NCI-H2107 treated with DMSO at 0.1 percent for 48 hours (cell line): ENCODE measurements at regions not wholly inside any gene's neighbourhood (a gene's known extent, or its start where the extent isn't known, plus 50 kb on each side); places are given as distances from the start of the nearest gene placed in this dataset.
"Not testable (repeated sequence)": the region's sequence is repeated elsewhere in the genome, so short reads cannot be mapped to it uniquely, and the experiment has no call there.

Source experiments
- DNase-seq: peaks from one replicate; lab custom pipeline; 2025; ENCODE audit not compliant: unreplicated experiment; lab: John Stamatoyannopoulos, UW

DNA sequence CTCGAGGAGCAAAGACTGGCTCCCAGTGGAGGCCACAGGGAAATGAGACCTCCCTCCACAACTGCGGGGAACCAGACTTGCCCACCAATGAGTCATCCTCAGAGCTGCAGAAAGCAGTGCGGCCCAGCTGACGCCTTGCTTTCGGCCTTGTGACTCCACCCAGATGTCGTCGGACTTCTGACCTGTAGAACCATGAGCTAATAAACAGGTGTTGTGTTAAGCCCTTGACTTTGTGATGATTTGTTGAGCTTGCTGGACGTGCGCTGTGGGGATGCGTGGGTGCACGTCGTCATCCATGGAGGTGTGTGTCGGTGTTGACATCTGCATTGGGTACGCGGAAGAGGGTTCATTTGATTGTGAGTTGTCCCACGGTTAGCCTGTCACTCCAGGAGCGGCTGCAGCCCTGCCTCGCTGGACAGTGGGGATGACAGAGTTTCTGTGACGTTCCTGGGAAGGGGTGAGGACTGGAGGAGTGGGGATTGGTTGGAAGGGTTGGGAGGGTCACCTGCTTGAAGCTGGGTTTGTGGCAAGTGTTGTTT lies 154.1 kb downstream of the SH3BP4 start:
- no peak for DNase-seq

DNA sequence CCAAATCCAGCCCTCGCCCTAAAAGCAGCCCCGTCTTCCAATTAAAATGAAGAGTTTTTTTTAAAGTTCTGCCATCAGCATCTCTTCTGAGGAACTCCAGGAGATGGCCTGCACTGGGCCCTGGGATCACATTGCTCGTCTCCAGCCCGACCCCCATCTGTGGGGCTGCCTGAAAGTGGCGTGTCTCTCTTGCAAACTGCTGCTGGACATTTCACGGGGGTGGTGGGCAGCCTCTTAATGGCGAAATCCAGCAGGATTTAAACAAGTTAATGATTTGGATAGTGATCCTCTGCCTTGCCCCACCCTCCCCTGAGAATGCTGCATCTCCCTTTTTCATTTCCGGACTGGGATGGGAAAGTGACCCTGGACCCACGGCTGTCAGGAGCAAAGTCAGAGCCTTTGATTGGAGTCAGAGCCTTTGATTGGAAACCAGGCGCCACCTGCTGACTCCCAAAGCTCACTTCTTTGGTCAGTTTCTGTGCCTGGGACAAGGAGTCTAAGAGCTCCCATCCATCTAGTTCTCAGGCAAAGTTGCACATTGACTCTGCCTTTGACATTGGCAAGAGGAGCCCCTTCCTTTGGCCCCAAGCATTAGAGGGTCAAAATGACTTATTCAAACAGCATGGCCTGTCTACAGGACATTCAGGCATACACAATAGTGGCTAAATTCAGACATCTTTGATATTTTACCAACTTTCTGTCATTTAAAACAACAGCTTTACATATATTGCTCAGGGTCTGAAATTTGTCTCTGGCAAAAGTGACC lies 155.2 kb downstream of the SH3BP4 start:
- peak; percentile 32 for DNase-seq

DNA sequence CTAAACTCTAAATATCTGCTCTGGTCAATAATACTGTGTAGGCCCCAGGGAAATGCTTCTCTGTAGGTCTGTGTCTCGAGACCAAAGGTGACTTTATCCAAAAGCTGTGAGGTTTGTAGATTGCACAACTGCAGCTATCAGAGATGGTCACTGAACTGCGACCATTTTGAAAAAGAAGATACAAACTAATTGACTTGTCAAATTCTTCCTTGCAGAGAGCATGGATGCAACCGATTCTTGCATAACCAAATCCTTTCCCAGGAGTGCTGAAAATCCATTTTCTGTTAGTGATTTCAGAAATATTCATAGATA lies 155.8 kb downstream of the SH3BP4 start:
- no peak for DNase-seq

DNA sequence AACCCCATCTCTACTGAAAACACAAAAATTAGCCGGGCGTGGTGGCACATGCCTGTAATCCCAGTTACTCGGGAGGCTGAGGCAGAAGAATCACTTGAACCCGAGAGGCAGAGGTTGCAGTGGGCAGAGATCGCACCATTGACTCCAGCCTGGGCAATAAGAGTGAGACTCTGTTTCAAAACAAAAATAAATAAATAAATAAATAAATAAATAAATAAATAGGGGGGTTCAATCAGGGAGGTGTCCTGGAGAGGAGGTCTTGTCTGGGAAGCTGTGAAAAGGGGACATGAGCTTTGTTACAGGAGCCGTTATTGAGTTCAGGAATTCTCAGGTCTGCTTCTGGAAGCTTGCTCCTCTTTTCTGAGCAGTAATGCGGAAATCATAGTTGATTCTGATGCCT lies 157.7 kb downstream of the SH3BP4 start:
- DNase-seq: not testable (repeated sequence)

DNA sequence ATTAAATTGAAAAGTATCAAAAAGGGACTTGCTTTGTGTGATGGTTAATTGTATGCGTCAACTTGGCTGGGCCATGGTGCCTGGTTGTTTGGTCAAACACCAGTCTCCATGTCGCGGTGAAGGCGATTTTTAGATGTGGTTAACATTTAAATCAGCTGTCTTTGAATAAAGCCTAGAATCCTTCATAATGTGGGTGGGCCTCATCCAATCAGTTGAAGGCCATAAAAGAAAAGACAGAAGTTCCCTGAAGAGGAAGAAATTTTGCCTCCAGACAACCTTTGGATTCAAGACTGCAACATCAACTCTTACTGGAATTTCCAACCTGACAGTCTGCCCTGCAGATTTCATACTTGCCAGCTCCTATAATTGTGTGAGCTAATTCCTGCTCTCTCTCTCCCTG lies 160.5 kb downstream of the SH3BP4 start:
- no peak for DNase-seq

DNA sequence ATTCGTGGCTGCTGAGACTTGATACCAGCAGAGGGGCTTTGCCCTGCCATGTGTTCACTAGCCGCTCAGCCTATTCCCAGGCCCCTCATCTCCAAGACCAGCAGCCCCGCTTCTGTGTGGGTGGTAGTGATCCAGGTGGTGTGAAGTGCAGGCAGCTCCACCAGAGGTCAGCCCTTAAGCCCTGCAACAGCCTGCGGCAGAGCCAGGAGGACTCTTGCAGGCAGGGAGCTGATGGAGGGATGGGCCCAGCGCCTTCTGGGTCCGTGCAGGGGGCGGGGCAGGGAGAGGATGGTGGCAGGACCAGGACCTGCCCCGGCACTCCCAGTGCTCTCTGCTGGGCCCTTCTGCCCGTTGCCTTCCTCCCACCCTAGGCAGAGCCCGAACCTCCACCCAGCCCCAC lies 162.0 kb downstream of the SH3BP4 start:
- DNase-seq: no peak

DNA sequence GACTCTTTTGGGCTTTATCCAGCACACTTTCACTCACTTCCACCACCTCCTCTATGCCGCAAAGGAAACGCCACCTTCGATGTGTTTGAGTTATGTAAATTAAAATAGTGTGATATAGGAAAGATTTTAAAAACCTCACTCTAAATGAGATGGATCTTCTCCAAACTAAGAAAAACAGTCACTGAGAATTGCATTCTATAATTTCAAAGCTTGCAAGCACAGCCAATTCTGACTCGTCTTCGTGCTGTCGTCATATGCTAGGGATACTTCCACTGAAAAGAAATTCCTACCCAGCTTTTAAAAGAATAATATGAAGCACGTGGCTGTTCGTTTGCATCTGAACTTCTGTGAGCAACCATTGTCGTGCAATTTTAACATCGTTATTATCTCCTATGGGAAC lies 162.5 kb downstream of the SH3BP4 start:
- no peak for DNase-seq

DNA sequence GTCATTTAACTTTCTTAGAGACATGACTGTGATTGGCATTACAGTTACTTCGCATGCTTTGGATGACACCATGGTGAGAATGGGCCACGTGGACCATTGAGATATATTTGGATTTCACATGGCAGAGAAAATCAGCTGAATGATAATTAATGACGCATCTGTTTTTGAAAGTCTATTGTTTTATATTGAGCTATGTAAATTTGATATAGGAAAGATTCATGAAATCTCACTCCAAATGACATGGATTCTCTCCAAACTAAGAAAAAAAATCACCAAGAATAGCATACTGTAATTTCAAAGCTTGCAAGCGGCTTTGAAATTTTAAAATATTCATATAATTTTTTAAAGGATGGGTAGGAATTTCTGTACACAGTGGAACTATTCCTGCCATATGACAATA lies 163.7 kb downstream of the SH3BP4 start:
- no peak for DNase-seq

DNA sequence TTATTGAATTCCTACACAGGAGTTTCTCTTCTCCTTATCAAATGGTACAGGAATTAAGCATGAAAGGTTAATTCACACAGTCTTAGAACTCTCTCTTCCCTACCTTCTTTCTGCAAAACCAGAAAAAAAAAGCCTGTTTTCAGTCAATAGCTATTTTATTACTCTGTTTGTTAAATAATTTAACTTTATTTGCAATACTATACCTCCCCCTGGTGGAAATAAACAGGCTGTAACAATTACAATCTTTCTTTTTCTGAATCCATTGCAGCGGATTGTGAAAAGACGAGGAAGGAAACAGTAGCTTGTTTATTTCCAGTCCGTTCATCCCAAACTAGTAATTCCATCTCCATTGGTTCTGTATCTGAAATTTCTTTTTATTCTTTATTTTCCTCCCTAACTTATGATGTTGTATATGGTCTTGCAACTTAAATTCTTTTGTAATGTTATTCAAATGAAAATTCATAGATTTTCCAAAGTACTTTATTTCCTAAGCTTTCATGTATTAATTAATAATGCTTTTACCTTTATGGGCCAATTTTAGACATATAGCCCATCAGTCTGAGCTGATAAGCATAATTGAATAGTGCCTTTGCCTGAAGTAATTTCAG lies 165.2 kb downstream of the SH3BP4 start:
- peak; percentile 31 for DNase-seq

DNA sequence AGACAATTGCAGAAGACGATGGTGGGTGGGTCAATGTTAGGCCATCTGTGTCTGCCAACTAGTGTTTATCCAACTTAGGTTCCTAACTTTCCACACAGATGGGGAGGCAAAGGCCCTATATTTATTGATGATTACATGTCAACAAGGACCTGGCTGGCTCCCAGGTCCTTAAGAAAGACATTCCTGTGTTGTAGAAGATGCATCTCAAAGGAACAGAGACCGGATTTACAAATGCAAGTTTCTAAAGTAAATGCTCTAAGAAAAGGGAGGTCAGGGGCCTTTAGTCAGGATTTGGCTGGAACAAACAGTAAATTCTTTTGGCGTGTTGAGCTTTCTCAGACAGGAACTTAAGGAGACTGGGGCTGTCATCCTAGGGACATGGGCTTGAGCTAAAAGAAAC lies 175.0 kb downstream of the SH3BP4 start:
- DNase-seq: no peak

DNA sequence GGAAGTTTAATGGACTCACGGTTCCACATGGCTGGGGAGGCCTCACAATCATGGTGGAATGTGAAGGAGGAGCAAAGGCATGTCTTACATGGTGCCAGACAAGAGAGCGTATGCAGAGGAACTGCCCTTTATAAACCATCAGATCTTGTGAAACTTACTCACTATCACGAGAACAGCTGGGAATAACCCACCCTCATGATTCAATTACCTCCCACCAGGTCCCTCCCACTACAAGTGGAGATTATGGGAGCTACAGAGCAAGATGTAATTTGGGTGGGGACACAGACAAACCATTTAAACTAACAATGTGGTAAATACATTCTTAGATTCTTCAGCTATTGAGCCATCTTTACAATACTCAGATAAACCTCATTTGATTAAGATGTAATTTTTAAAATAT lies 176.1 kb downstream of the SH3BP4 start:
- no peak for DNase-seq

DNA sequence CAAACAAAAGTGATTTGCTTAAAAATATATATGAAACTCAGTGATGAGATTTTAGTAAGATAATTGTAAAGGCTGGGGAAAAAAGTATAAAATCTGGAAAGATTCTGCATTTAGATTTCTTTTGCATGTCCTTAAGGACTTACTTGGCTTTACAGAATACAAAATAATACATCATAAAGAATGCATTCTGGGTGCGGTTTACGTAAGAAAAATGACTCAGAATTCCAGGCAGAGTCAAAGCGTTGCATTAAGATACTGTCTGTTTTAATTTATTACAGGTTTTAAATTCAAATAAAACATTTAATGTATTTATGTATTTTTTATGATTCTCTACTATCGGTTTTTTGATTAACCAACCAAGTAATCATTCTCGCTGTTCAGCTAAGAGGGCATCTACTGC lies 178.0 kb downstream of the SH3BP4 start:
- DNase-seq: no peak

DNA sequence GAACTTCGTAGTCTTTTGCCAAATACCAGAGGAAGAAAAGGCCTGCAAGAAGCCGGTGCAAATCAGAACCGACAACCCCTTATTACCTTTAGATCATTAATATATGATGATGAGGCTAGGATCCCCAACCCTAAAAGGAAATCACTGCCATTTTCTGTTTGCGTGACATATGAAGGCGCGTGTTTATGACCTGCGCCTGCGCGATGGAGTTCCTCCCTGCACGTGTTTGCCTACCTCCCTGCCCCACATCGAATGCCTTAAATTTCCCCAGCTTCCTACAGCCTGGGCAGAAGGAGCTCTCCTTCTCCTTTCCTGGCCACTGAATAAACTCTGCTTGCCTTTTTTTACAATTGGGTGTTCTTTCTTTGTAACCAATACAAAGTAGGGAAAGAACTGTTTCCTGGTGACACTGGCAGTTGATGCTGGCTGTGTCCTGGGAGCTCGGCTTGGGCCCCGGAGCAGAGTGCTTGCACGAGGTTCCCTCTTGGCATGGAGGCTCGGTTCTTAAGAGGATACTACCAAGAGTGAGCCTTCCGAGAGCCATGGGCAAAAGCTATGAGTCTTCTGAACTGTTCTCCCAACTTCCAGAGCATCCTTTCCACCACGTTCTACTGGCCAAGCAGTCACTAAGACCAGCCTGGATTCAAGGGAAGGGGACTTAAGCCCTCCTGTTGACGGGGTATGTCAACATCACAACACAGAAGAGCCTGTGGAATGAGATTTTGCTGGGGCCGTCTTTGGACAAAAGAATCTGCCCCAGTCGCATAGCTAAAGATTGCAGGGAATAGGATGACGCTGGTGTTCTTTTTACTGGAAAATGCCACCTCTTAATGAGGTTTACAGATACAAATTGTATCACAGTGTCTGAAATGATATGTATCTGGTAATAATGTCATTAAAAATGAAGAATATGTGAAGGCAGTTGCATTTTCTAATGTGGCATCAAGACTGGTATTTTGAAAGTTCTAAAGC lies 179.8 kb downstream of the SH3BP4 start:
- no peak for DNase-seq

DNA sequence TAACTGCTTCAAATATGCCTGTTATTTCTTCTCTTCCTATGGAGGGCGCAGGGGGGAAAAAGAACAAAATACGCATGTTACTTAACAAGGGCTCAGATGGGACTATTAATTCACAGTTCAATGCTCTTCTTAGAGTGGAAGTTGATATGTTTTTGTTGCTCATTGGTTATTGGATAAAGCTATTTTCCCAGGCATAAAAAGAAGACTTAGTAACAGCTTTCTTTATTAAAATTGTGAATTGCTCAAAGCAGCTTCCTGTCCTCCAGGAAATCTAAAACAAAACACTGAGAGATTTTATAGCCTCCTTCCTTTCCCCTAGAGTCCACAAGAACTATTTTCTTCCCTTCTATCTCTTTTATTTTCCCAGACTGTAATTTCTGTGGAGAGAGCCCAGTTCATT lies 180.8 kb downstream of the SH3BP4 start:
- DNase-seq: no peak

DNA sequence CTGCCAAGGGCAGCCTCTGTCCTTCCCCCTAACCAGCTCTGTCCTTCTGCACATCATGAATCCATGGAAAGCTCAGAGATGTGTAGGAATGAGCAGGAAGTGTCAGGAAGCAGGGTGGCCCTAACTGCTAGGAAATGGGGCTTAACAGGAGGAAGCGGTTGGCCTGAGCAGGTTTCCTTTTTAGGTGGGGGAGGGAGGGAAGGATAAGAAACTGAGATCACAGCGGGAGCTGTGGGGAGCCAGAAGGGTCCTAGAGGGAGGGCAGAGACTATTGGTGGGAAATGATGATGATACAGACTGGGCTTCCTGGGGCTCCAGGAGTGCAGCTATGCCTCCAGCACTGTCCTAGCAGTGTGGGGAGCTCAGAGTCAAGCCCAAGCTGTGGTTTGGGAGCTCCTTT lies 182.0 kb downstream of the SH3BP4 start:
- DNase-seq: no peak

DNA sequence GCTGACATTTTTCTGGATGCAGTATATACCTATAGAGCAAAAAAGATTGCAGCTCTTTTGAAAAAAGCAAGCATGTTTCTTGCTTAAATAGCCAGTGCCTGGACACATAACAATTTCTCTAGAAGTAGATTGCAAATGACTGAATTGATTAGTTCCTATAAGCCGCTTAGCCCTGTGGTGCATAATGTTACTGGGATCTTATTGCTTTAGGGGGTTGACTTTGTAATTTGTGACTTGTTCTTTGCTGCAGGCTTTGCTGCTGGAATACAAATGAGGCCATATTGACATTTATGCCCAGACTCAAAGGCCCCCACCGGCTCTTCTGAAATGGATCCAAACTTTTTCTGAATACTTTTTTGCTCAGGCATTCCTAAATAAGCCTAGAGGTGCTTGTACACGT lies 182.6 kb downstream of the SH3BP4 start:
- DNase-seq: no peak

DNA sequence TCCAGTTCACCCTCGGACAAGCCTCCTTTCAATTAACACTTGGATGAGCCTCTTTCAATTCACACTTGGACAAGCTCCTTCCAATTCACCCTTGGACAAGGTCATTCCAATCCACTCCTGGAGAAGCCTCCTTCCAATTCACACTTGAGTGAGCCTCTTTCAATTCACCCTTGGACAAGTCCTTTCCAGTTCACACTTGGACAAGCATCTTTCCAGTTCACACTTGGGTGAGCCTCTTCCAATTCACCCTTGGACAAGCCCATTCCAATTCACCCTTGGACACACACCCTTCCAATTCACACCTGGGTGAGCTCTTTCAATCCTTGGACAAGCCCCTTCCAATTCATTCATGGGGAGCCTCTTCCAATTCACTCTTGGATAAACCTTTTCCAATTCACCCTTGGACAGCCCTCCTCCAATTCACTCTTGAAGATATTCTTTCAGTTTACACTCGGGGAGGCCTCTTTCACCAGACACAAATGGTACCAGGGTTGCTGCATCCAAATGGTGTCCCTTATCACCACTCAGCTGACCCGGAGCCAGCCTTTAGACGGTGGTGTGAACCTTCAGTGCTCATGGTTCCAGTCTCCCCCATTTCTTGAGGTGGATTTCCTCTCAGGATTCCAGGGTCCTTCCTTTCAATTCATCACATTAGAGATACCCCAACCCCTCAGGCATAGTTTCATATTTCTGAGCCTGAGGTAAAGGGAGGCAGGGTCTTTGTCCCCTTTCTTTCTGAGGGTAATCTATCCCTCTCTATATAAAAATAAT lies 183.6 kb downstream of the SH3BP4 start:
- DNase-seq: no peak

DNA sequence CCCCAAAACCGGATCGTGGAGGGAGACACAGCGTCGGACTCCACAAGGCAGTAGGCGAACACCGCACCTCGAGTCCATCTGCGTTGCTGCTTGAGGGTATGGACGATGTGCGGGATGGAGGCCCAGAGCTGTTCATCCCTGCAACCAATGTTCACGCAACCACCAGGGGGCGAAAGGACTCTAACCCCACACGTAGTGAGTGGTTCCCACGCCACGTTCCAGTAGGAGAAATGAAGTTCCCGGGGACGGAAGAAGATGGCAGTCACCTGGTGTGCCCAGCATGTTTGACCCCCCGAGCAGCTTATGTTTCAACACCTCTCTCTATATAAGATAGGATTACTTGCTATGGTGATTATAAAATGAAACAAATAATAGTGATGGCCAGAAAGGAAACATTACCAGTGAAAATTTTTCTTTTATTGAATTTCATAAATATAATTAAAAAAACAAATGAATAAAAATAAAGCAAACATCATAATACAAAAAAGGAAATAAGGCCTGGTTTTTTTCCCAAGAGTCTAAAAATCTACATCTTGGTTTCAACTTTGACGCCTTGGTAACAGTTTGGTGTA lies 184.3 kb downstream of the SH3BP4 start:
- peak; percentile 9 for DNase-seq

DNA sequence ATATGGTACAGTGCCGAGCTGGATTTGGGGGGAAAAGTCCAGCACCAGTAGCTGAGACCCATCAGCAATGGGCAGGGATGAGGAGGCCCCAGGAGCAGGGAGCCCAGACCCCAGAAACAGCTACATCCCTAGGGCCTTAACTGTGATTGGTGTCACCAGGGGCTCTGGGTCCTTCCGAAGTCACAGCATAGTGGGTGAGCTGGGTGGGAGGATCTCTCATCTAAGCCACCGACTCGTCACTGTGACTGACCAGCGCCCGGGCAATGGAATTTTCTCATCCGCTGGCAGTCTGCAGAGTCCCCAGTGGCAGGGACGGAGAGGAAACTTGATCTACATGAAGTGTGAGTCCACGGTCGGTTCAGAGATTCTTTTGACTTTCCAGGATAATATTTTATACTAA lies 186.5 kb downstream of the SH3BP4 start:
- DNase-seq: no peak

DNA sequence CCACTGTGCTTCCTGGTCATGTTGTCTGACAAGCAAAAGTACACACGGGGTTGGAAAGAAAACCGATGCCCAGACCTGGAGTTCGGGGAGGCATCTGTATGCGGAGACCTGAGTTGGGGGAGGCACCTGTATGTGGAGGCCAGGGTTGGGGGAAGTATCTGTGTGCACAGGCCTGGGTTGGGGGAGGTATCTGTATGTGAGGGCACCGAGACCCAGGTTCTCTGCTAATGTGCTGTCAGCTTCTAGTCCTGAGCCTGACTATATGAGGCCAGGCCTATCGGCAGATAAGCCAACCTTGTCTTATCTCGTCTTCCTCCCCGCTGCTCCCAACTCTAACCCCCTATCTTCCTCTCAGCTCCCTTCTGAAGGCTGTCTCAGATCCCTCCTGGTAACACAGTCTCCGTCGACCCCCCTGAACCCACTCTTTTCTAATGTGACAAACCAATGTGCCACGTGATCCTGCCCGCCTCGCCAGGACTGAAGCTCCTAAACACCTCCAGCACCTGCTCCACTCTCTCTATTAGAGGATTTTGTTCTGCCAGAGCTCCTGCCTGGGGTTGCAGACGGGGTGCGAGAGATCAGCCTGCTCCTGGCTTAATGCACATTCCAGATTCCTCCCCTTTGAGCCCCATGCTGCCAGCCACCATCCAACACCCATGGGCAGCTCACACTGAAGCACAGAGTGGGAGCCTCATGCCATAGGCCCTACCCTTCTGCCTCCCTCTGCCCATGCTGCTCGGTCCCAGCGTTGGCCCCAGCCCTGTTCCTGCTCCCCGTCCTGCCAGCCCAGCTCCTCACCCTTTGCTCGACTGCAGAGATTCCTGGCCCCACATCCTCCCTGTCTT lies 188.4 kb downstream of the SH3BP4 start:
- no peak for DNase-seq
